PC-9 (cell line): ENCODE measurements at regions not wholly inside any gene's neighbourhood (a gene's known extent, or its start where the extent isn't known, plus 50 kb on each side); places are given as distances from the start of the nearest gene placed in this dataset.

ENCODE experiments used
- BruUV-seq: library from RNA; stranded (reverse); fragments of 400-500 nt; replicated peaks from 2 replicates; lab custom pipeline; 2021; lab: Mats Ljungman, UMichigan
- CTCF ChIA-PET: fragments of 300-600 bp; sonication (Branson Sonifier 250); formaldehyde crosslinking; loops from one replicate; lab custom pipeline; 2022; ENCODE audit warnings: antibody characterized with exemption; lab: Charles Lee
- POLR2A ChIA-PET: fragments of 300-600 bp; sonication (Branson Sonifier 250); formaldehyde crosslinking; loops from one replicate; lab custom pipeline; 2022; ENCODE audit warnings: antibody characterized with exemption; ENCODE audit not compliant: unreplicated experiment; lab: Charles Lee
- DNase-seq, 2 experiments: peaks; one replicate each; pipeline versions ENCODE4 v3.0.0 to v3.0.0-alpha.2; 2015 to 2022; ENCODE audit warnings: mixed read lengths in 1 of 2
- H2AFZ ChIP-seq: fragments of 200-600 bp; sonication (generic); 2 replicates; pipeline ENCODE4 v1.8.1; 2017; ENCODE audit warnings: antibody characterized with exemption
- H3F3A ChIP-seq: fragments of 200-600 bp; sonication (generic); 2 replicates; pipeline ENCODE4 v1.8.1; 2017; ENCODE audit warnings: antibody characterized with exemption, mild to moderate bottlenecking, low read depth; ENCODE audit not compliant: insufficient read depth
- H3K27ac ChIP-seq: fragments of 200-600 bp; sonication (generic); 2 replicates; pipeline ENCODE4 v1.6.1; 2016; ENCODE audit warnings: mixed run types
- H3K27me3 ChIP-seq: fragments of 200-600 bp; sonication (generic); 2 replicates; pipeline ENCODE4 v1.6.1; 2016; ENCODE audit warnings: low read depth, mixed run types; ENCODE audit not compliant: insufficient read depth
- H3K36me3 ChIP-seq: fragments of 200-600 bp; sonication (generic); 2 replicates; pipeline ENCODE4 v1.6.1; 2016; ENCODE audit warnings: low read depth, mixed run types
- H3K4me1 ChIP-seq: fragments of 200-600 bp; sonication (generic); replicated peaks from 2 replicates; pipeline ENCODE4 v1.6.1; 2016; ENCODE audit warnings: mixed run types; ENCODE audit not compliant: insufficient read depth
- H3K4me2 ChIP-seq: fragments of 200-600 bp; sonication (generic); 2 replicates; pipeline ENCODE4 v1.6.1; 2017; ENCODE audit warnings: mixed run types
- H3K4me3 ChIP-seq: fragments of 200-600 bp; sonication (generic); 2 replicates; pipeline ENCODE4 v1.6.1; 2016; ENCODE audit warnings: mixed run types
- H3K79me2 ChIP-seq: fragments of 200-600 bp; sonication (generic); 2 replicates; pipeline ENCODE4 v1.6.1; 2017; ENCODE audit warnings: low read depth, mixed run types
- H3K9me2 ChIP-seq: fragments of 200-600 bp; sonication (generic); 2 replicates; pipeline ENCODE4 v1.8.1; 2017; ENCODE audit warnings: mild to moderate bottlenecking; ENCODE audit not compliant: insufficient read depth
- H3K9me3 ChIP-seq: fragments of 200-600 bp; sonication (generic); 2 replicates; pipeline ENCODE4 v1.8.1; 2016; ENCODE audit warnings: low read depth; ENCODE audit not compliant: insufficient read depth
- H4K20me1 ChIP-seq: fragments of 200-600 bp; sonication (generic); 2 replicates; pipeline ENCODE4 v1.8.1; 2017; ENCODE audit not compliant: insufficient read depth
- CTCF ChIP-seq: fragments of 200-600 bp; sonication (generic); conservative IDR thresholded peaks from 2 replicates; pipeline ENCODE4 v1.6.1; 2017; ENCODE audit warnings: mixed run types, antibody characterized with exemption, mild to moderate bottlenecking, moderate library complexity
- EZH2 ChIP-seq: fragments of 200-600 bp; sonication (generic); IDR thresholded peaks from 2 replicates; pipeline ENCODE4 v1.8.0; 2017; ENCODE audit warnings: antibody characterized with exemption, low read depth
- intact Hi-C: fragments of 100-400 bp; cut with micrococcal nuclease; formaldehyde crosslinking; loops from one replicate; pipeline ENCODE4 v1.10.0; 2022; ENCODE audit not compliant: unreplicated experiment

DNA sequence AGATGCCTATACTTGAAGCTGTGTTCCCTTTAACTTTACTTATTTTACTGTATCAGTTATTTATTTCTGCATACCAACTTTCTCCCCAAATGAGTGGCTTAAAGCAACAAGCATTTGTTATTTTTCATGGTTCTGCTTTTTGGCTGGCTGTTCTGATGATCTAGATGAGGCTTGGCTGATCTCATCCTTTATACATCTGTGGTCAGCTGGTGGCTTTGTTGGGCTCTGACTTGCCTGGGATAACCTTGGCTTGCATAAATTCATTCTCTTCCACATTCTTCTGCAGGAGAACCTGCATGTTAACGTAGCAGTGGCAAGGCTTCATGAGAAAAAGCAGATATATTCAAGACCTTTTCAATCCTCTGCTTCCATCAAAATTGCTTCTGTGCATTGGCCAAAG is 1317.6 kb downstream of the ADGRL3 start:
- Histone ChIP-seq H3K4me1 (no peaks in the 10 kb centered on the region), H2AFZ (no peak overlapping the region), H3K9me2 (no peaks in the 10 kb centered on the region), H3F3A (no peaks in the 10 kb centered on the region), H3K4me3 (no peak overlapping the region), H3K4me2 (no peak overlapping the region), H3K36me3 (no peaks in the 10 kb centered on the region), H3K27ac (no peak overlapping the region), H3K9me3 (no peaks in the 10 kb centered on the region), H4K20me1 (no peaks in the 10 kb centered on the region), H3K79me2 (no peaks in the 10 kb centered on the region), H3K27me3 (no peaks in the 10 kb centered on the region)
- TF ChIP-seq EZH2 (no peak), CTCF (no peak)
- intact Hi-C loops: no loop called here
- POLR2A ChIA-PET: no interaction called here
- BruUV-seq: no TSS peak
- CTCF ChIA-PET: no interaction called here
- DNase-seq: no peak

- H3K79me2 ChIP-seq: no peaks in the 10 kb centered on the region
- no peaks in the 10 kb centered on the region for H3K36me3 ChIP-seq
- no TSS peak for BruUV-seq
- no peaks in the 10 kb centered on the region for H3K9me2 ChIP-seq
- H3K27me3 ChIP-seq: no peaks in the 10 kb centered on the region
- intact Hi-C loops: no loop called here
- H3F3A ChIP-seq: no peaks in the 10 kb centered on the region
- no peak overlapping the region for H3K4me2 ChIP-seq
- H3K27ac ChIP-seq: no peak overlapping the region
- no peaks in the 10 kb centered on the region for H4K20me1 ChIP-seq
- no peak for TF ChIP-seq CTCF
- no peak overlapping the region for H2AFZ ChIP-seq
- ChIA-PET CTCF (no interaction called here), POLR2A (no interaction called here)
- H3K9me3 ChIP-seq: no peaks in the 10 kb centered on the region
- no peaks in the 10 kb centered on the region for H3K4me1 ChIP-seq
- no peak for DNase-seq
- no peak overlapping the region for H3K4me3 ChIP-seq
Measured at GRCh38 chr4:62513306-62513705, 1313.2 kb downstream of the ADGRL3 start.

GRCh38 chr4:62512271-62512670 is 1312.1 kb downstream of the ADGRL3 start:
- Histone ChIP-seq H3K4me3 (no peak overlapping the region), H4K20me1 (no peaks in the 10 kb centered on the region), H3K4me1 (no peaks in the 10 kb centered on the region), H3K36me3 (no peaks in the 10 kb centered on the region), H2AFZ (no peak overlapping the region), H3K79me2 (no peaks in the 10 kb centered on the region), H3K27me3 (no peaks in the 10 kb centered on the region), H3K27ac (no peak overlapping the region), H3K9me3 (no peaks in the 10 kb centered on the region), H3K4me2 (no peak overlapping the region), H3F3A (no peaks in the 10 kb centered on the region), H3K9me2 (no peaks in the 10 kb centered on the region)
- intact Hi-C loops: no loop called here
- no TSS peak for BruUV-seq
- TF ChIP-seq EZH2 (no peak), CTCF (no peak)
- CTCF ChIA-PET: no interaction called here
- POLR2A ChIA-PET: no interaction called here
- DNase-seq: no peak
